ENCODE measurements at regions not wholly inside any gene's neighbourhood (a gene's known extent, or its start where the extent isn't known, plus 50 kb on each side); places are given as distances from the start of the nearest gene placed in this dataset.

- TF ChIP-seq CTCF (IDR thresholded peaks at IDR 0.05; ENCODE audit: insufficient read depth, low read length, poor library complexity, severe bottlenecking) (no peak), EZH2phosphoT487 (conservative IDR thresholded peaks at IDR 0.05; ENCODE audit: low read length) (no peak)
These were observed 171.5 kb upstream of the IL12A start for GRCh38 chr3:159817126-159817525.

Data from SU-DHL-6 (cell line).